DMS153 treated with DMSO at 0.1 percent for 48 hours (cell line): ENCODE measurements at regions not wholly inside any gene's neighbourhood (a gene's known extent, or its start where the extent isn't known, plus 50 kb on each side); places are given as distances from the start of the nearest gene placed in this dataset.
A peak's percentile ranks its signal among the peaks of the same experiment; 100 is the strongest.

ENCODE experiments used
- DNase-seq: peaks from one replicate; lab custom pipeline; 2025; ENCODE audit not compliant: unreplicated experiment; lab: John Stamatoyannopoulos, UW

DNA sequence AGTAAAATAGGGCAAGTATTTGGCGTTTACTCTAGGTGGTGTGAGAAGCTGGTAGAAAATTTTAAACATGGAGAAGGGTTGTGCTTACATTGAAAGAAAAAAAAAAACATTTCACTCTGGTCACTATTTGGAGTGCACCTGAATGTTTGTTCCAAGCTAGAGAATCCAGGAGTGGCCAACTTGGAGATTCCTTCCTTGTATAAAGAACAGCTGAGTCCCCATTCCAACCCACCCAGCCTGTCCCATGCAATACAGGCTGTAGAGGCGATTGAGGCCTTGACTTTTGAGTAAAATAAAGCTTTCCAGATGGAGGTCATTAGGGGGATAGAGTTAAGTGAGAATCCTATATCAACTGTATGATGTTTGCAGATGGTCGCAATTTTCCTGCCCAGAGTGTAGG is 203.8 kb upstream of the SYT4 start:
- DNase-seq, result no peak

DNA sequence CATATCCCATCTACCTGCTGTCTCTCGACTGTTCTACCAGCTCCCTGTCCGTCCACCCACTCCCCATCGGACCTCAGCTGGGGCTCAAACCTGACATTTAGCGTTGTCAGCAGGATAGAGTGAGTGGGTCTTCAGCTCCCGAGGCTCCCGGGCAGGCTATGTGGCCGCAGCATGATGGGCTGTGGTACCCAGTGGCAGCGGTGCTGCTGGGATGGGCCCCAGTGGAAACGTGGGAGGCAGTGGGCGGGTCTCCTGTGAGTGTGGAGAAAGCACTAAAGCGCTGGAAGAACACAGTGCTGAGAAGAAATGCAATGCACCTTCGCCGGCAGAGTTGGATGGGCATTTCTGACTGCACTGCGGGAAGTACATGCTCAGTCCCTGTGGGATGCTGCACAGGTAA is 204.8 kb upstream of the SYT4 start:
- no peak for DNase-seq

DNA sequence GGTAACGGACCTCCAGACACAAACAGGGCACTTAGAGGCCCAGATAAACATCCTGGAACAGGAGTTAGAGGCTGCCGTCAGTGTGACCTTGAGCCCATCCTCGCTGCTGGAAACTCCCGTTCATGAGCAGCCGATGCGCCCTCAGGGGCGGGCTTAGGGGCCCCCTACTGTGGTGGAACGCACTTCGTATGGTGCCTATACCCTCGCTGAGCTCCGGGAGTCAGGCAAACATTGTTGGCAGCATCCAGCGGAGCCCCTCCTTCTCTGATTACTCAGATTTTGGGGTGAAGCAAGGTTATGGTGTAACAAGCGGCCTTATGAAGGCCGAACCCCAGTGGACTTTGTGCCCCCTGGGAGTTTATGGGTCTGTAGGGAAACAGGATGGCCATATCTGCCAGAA is 205.3 kb upstream of the SYT4 start:
- DNase-seq, result no peak

DNA sequence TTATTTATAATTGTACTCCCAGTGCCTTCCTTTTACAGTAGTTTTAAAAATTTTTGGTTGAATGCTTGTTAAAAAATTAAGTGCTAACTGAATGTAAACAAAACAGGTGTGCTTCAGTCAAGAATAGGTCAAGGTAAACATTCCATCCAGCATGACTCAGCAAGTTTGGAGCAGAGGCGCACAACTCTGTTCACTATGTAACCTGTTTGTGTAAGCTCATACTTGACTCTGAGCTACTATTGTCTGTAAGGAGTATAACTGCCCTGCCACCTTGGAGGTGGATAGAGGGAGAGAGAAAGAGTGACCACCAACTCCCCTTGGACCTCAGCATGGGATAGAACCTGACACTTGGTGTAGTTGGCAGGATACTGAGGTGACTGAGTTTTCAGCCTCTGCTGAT is 207.4 kb upstream of the SYT4 start:
- DNase-seq, result no peak

DNA sequence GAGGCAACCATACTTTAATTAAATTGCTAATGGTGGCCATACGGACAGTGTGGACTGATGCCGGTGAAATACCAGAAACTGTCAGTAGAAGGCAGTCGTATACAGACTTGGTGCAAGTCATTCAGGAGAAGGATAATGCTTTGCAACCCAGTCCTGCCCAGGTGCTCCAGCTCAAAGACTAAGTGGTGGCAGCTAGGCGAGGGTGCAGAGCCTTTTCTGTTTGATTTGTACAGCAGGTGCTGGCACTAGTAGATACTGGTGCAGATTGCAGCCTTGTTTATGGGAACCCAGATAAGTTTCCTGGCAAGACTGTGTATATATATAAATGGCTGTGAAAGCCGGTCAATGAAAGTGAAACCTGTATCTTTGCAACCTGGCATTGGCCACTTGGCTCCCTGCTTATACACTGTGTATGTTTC is 208.3 kb upstream of the SYT4 start:
- no peak for DNase-seq

DNA sequence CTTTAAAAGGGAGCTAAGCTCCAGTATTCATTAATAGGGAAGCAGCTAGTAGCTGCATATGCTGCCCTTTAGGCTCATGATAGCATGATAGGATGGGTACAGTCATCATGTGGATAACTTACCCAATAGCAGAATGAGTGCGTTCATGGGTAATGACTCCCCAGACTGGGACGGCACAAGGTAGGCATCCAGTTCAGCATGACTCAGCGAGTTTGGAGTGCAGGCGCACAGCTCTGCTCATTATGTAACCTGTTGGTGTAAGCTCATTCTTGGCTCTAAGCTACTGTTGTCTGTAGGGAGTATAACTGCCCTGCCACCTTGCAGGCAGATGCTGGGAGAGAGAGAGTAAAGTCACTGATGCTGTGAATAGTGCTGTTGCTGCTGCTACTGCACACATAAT is 209.2 kb upstream of the SYT4 start:
- DNase-seq, result no peak

DNA sequence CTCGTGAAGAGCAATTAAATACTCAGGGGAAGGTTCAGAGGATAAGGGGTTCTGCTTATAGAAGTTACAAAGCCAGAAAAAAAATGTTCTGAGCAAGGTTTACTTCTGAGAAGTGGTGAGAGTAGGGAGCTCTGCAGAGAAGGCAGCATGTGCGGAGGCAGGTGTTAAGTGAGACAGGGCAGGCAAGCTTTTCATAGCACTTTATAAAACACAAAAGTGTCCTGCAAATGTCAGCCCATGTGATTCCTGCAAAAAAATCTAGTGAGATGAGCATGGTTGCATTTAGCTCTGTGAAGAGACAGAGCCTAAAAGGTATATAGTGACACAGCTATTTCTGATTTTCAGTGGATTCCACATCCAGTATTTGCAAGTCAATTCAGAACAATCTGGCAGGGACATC is 223.8 kb upstream of the SYT4 start:
- no peak for DNase-seq

DNA sequence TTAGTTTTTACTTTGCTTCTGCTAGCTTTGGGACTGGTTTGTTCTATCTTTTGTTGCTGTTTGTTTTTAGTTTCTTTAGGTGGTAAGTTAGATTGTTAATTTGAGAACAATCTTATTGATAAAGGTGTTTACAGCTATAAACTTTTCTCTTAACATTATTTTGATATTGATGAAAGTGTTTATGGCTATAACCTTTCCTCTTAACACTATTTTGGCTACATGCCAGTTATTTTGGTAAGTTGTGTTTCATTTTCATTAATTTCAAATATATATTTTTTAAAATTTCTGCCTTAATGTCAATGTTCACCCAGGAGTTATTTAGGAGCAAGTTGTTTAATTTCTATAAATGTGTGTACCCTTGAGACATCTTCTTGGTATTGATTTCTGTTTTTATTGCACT is 229.6 kb upstream of the SYT4 start:
- DNase-seq, result no peak

DNA sequence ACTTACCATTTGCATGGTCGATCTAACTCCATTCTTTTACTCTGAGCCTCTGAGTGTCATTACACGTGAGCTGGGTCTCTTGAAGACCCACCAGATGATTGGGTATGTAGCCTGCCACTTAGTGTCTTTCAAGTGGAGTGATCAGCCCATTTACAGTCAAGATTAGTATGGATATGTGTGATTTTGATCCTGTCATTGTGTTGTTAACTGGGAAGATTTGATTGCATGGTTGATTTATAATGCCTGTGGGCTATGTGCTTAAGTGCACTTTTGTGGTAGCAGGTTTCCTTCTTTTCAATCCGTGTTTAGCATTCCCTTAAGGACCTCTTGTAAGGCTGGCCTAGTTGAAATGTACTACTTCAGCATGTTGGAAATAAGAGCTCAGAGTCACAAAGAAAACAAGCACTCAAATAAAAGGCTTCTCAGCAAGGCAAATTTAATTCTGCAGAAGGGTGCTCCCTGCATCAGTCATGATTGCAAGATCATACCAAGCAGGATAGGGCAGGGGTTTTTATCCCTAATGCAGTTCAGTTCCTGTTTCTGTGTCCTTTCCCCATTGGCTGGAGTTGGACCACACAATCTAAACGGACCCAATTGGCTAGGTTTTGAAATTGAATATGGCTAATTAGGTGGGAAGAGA is 230.7 kb upstream of the SYT4 start:
- DNase-seq, result no peak

DNA sequence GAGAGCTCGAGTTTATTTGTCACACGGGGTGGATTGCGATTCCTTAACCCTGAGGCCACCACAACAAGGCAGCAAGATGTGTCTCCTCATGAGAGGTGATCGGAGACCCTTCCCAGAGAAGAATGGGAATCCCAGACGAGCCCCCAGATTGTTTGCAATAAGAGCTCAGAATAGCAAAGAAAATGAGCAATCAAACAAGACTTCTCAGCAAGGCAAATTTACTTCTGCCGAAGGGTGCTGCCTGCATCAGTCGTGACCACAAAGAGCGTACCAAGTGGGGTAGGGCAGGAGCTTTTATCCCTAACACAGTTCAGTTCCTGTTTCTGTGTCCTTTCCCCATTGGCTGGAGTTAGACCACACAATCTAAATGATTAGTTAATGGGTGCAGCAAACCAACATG is 237.5 kb upstream of the SYT4 start:
- DNase-seq, result no peak

DNA sequence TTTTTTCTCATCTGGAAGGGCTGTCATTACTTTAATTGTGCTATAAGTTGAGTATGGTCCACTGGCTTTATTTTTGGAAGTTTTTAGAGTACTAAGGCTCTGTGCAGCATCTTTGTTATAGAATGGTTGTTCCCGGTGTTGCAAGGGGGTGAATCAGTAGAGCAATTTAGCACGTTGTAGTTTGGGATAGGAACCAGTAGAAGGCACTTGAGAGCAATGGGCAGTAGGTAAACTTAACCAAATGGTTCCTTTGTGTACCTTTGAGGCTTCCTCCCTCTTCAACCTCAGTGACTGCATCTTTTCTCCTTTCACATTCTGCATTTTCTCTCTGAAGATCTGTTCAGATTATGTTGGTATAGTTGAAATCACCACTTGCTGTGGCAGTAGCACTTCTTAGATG is 238.2 kb upstream of the SYT4 start:
- DNase-seq, result no peak

DNA sequence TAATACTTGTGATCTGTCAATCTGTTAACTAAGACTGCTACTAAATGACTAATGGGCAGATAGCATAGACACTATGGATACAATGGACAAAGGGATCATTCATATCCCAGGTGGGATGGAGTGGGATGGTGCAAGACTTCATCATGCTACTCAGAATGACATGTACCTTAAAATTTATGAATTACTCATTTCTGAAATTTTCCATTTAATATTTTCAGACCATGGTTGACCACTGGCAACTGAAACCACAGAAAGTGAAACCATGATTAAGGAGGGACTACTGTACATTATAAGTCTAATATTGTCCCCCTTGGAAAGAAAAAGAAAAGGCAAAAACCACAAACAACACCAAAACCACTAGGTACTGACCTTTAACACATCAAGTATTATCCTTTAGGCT is 247.0 kb upstream of the SYT4 start:
- DNase-seq, result no peak

DNA sequence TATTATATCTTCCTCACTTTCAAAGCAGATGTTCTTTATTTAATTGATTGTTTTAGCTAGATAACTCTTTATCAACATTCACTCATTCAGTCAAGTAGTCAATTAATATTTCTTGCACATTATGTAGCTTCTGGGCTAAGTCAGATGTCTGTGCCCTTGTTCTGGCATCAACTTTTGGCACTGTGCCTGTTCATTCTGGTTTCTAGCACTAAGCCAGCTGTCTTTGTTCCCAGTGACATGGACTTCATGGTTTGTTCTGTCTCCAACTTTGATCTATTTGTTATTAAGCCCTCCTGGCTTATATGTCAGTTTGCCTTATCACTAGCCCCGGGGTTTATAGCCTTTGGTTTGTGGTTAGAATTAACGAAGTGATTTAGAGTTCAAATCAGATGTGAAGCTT is 247.9 kb upstream of the SYT4 start:
- DNase-seq, result no peak

DNA sequence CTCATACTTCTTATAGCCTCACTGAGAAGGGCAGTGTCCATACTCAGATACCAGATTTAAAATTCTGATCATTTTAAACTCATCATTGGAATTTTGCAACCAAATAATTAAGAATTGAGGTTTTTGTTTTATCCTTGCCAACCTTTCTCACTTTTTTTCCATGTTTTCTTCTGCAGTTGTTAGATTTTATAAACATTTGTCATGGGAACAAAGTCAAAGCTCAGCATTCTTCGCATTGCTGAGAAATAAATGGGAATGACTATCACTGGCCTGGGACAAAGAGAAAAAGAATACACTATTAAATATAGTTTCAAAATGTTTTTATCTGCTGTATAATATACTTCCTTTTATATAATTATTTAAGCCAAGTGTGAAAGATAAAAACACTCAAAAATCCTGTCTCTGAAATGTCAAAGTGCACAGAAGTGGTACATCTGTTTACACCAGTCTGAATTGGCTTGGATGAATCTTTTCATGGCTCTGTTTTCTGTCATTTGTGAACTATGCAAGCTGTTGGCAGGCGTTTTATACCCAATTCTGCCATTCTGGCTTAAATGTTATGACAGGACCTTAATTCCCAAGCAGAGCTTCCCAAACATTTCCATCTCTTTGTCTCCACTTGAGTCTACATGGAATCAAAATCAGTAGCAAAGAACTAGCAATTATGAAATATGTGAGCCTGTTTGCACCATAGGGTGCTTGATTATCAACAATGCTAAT is 249.3 kb upstream of the SYT4 start:
- DNase-seq, result no peak

DNA sequence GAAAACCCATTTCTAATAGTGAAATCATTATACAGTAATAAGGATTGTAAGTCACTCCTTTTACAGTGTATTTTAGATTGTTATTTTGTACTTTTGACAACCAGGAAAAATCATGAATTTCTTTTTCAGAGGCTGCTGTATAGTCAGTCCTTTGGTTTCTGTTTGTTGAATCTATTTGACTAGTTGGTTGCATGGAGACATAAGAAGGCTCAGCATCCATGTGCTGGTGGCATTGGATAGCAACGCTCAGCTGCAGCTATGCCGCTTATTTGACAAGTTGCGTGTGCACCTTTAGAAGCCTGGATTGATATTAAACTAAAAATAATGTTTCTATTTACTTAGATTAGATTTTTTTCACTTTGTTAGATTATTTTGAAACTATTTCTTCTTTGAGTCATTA is 254.1 kb upstream of the SYT4 start:
- DNase-seq, result no peak

DNA sequence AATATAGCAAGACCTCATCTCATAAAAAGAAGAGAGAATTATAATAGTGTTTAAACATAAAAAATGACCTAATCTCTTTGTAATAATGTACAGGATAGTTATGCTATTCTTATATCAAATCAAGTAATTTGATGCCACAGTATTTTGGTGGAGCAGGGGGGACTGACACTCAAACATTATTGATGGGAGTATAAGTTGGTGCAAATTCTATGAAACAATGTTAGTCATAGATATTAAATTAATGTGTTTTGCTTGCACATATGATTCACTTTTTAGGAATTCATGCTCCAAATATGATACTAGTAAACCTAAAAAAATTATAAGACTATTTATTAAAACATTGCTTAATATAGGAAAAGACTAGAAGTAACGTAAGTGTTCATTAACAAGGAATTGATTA is 256.1 kb upstream of the SYT4 start:
- DNase-seq, result no peak

DNA sequence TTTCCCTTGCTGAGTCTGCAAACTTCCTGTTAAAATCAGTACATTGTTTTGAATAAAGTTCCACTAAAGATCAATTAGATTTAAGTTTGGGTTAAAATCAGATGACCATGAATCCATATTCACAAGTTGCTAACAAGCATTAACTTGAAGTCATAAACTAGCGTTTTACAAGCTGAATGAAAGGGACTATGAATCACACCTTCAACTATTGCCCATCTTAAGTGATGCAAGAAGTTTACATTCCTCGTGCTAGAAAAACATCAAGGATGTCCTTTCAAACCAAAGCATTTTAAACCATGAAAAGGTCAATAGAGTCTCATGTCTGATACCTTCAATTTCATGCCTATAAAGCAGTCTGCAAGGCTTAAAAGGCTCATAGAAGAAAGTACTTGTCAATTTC is 257.2 kb upstream of the SYT4 start:
- no peak for DNase-seq

DNA sequence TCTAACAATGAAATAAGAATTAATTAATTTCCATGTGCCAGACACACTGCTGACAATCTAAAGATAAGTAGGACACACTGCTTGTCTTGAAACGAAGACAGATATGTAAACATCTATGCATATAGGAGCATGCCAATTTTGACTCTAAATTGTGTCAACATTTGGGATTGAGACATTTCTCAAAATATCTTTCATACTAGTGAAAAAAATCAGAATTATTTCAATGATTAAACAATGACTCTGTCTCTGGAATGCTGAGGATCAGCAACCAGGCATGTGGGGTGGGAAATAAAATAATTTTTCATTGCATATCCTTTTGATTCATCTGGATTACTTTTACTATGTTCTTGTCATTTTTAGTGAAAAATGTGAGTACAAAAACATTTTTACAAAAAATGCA is 262.6 kb upstream of the SYT4 start:
- no peak for DNase-seq

DNA sequence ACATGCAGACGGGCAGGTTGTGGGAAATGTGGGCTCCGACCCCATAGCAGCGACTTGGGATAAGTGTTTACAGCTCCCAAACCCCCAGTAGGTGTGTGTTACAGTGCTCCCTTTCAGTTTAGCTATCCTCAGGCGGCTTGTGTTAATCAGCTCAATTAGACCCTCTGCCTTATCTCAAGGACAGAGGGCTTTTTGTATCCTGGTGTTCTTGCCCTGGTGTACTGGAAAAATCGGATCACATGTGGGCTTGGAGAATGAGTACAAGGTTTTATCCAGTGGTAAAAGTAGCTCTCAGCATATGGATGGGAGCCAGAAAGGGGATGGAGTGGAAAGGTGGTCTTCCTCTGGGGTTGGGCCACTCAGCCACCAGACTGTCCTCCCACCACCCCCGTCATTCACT is 264.7 kb upstream of the SYT4 start:
- DNase-seq, result no peak

DNA sequence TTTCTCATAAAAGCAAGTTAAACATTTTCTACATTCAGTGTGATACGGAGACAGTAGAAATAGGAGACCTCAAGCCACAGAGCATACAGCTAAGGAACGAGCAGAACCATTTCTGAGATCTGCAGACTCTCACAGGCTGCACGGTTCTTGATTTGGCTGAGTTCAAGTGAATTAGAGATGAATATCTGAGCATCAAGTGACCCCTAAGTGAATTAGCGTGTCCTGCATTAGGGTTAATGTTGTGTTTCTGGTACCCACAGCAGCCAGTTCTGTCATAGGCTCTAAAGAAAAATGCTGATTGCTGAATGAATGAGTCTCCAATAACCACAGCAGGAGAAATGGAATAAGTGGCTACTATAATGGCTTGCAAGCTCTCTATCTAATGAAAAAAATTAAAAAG is 265.9 kb upstream of the SYT4 start:
- no peak for DNase-seq

DNA sequence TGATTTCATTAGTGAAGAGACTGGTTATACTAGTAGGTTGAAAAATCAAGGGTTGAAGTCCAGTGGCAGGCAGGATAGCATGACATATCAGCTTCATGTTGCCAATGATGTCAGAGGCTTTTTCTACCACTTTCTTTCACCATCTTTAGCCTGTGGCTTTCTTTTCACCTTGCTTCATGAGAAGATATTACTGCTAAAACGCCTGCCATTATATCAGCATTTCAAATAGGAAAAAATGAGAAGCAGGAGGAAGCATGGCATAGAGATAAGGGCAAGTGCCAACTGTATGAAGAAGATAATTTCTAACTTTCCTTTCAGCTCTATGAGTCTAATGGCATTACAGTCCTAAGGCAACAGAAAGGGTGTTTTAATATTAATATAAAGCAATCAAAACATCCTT is 270.2 kb upstream of the SYT4 start:
- no peak for DNase-seq

DNA sequence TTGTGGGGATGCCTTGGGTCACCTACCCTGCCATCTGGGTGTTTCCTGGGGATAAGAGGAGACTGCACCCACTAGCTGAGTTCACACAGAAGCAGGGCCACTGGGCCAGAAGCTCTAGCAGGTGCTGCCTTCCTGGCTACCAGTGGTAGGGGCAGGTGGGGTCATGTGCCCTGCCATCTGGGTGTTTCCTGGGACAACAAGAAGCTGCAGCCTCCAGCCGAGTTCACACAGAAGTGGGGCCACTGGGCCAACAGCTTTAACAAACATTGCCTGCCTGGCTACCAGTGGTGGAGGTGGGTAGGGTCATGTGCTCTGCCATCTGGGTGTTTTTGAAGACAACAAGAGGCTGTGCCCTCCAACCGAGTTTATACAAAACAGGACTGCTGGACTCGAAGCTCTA is 282.2 kb upstream of the SYT4 start:
- DNase-seq, result no peak

DNA sequence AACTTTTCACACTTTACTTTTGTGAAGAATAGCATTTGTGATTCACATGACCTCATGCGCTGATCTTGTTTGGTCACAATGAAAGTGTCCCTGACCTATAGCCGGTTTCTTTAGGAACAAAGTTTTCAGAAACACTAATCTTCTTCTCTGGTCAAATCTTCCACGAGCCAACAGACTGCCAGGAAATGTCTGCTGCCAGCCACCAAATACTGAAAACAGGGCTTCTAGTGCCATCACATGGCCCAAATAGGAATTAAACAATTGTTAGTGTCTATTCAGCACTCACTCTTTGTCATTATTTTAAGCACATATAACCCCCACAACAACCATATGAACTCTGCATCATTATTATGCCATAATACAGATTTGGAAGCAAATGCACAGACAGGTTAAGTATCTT is 286.5 kb upstream of the SYT4 start:
- peak; percentile 45 for DNase-seq
